Lower lobe of right lung (tissue), 2 donors: ENCODE measurements at regions not wholly inside any gene's neighbourhood (a gene's known extent, or its start where the extent isn't known, plus 50 kb on each side); places are given as distances from the start of the nearest gene placed in this dataset.

Experiments
- ATAC-seq, 2 donors: fragments of 200-7000 bp; cut with Tn5 transposase; one replicate each; pipeline ENCODE4 v1.9.1; 2020 to 2022; ENCODE audit warnings: mild to moderate bottlenecking in 2 of 2, moderate library complexity in 2 of 2
- DNase-seq: peaks from one replicate; pipeline ENCODE4 v3.0.0-alpha.2; 2020
- H3K27ac ChIP-seq: fragments of 200-600 bp; one replicate; pipeline ENCODE4 v1.8.0; 2022
- H3K27me3 ChIP-seq: fragments of 200-600 bp; one replicate; pipeline ENCODE4 v1.8.0; 2022; ENCODE audit warnings: low read depth
- H3K36me3 ChIP-seq: fragments of 200-600 bp; one replicate; pipeline ENCODE4 v1.8.0; 2022; ENCODE audit warnings: mild to moderate bottlenecking
- H3K4me1 ChIP-seq: fragments of 200-600 bp; one replicate; pipeline ENCODE4 v1.8.0; 2022
- H3K4me3 ChIP-seq: fragments of 200-600 bp; one replicate; pipeline ENCODE4 v1.8.0; 2022; ENCODE audit warnings: mild to moderate bottlenecking
- H3K9me3 ChIP-seq: fragments of 200-600 bp; one replicate; pipeline ENCODE4 v1.8.0; 2022
- intact Hi-C: fragments of 100-400 bp; cut with DNase I; formaldehyde crosslinking; loops from one replicate; pipeline ENCODE4 v1.11.0; 2022
- TF ChIP-seq, protein P1 (sequence below): fragments of 200-600 bp; IDR thresholded peaks from one replicate; pipeline ENCODE4 v1.8.0; 2022; ENCODE audit warnings: antibody characterized with exemption, mild to moderate bottlenecking
- donor health status: DM: no; HTN: yes; CAD: no; lungs with severe emphysema.

DNA sequence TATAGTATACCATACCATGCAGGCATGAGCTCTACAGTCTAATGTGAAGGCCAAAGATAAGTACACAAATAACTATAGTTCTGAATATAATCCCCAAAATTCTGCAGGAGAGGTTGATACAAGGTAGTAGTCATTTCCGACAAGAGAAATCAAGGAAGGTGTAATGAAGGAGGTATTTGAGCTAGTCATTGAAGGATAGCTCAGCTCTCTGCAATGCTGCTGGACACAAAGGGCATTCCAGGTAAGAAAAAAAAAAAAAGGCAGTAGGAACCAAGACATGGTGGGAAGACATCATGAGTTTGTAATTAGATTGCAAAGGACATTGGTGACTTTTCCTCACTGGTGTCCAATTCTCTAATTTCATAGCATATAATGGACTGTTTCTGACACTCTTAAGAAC is 285.3 kb downstream of the AHR start:
- TF ChIP-seq, protein P1, sequence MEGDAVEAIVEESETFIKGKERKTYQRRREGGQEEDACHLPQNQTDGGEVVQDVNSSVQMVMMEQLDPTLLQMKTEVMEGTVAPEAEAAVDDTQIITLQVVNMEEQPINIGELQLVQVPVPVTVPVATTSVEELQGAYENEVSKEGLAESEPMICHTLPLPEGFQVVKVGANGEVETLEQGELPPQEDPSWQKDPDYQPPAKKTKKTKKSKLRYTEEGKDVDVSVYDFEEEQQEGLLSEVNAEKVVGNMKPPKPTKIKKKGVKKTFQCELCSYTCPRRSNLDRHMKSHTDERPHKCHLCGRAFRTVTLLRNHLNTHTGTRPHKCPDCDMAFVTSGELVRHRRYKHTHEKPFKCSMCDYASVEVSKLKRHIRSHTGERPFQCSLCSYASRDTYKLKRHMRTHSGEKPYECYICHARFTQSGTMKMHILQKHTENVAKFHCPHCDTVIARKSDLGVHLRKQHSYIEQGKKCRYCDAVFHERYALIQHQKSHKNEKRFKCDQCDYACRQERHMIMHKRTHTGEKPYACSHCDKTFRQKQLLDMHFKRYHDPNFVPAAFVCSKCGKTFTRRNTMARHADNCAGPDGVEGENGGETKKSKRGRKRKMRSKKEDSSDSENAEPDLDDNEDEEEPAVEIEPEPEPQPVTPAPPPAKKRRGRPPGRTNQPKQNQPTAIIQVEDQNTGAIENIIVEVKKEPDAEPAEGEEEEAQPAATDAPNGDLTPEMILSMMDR = no peak
- H3K27me3 ChIP-seq = no peaks in the 10 kb centered on the region
- no peaks in the 10 kb centered on the region for H3K36me3 ChIP-seq
- ATAC-seq (no peak), DNase-seq (no peak)
- no peaks in the 10 kb centered on the region for H3K4me1 ChIP-seq
- no peak overlapping the region for H3K27ac ChIP-seq
- H3K9me3 ChIP-seq = no peaks in the 10 kb centered on the region
- intact Hi-C loops = no loop called here
- no peak overlapping the region for H3K4me3 ChIP-seq

DNA sequence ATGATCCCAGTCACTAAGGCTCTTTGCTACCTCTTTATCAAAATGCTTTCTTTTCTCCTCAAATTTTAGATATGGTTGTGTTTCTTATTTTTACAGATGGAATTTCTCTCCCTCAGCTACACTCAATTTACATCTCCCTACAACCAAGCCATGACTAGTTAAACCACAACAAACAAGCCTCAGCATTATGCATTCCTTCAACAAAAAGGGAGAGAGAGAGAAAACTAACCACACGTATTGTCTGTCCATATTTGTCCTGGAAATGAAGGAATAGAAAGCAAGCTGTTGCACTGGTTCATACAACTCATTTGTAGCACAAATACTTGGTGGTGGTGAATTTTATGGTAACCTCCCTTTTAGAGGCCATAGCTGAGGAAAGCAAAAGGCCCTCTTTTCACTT is 286.4 kb downstream of the AHR start:
- DNase-seq = no peak

DNA sequence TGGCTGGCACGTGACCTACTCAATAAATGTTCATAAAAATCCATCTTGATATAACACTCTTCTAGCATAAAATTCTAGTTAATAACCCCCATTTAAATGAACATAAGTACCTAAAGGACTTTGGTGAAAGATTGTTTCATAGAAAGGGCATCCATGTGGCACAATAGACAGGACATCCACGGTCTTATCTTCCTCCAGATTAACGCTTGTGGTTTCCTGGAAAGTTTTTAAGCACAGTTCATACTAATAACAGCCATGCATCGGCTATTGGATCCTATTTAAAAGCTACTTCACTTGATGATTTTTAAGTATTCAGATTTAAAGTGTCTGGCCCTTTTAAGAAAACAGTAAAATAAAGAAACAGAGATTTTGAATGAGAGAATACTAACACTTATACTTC is 288.3 kb downstream of the AHR start:
- Histone ChIP-seq H3K4me3 (no peak overlapping the region), H3K27ac (no peak overlapping the region), H3K9me3 (no peaks in the 10 kb centered on the region), H3K27me3 (no peaks in the 10 kb centered on the region), H3K4me1 (no peaks in the 10 kb centered on the region), H3K36me3 (no peaks in the 10 kb centered on the region)
- intact Hi-C loops = no loop called here
- ATAC-seq (no peak), DNase-seq (no peak)
- TF ChIP-seq, protein P1 = no peak

More for the DNA sequence above, 286.4 kb downstream of the AHR start:
- Histone ChIP-seq H3K27ac (no peak overlapping the region), H3K4me3 (no peak overlapping the region), H3K4me1 (no peaks in the 10 kb centered on the region), H3K9me3 (no peaks in the 10 kb centered on the region), H3K27me3 (no peaks in the 10 kb centered on the region), H3K36me3 (no peaks in the 10 kb centered on the region)
- ATAC-seq = no peak
- TF ChIP-seq, protein P1 = no peak
- intact Hi-C loops = no loop called here

DNA sequence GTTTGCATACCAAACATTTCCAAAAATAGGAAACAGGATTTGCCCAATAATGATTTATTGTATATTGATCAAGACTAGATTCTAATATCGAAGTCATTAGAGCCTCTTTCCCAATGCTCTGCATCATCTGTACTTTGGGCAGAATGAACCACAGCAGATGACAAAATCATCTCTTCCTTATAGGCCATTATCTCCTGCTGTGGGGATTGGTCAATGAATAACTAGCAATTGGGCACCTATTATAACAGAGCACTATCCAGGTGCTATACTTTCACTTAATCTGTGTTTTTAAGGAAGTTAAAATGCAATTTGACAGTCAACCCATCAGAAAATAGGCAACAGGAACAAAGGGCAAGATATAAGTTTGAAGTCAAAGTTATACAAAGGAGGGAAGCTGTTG is 290.3 kb downstream of the AHR start:
- no peak for DNase-seq
- TF ChIP-seq, protein P1 = no peak
- ATAC-seq = no peak

DNA sequence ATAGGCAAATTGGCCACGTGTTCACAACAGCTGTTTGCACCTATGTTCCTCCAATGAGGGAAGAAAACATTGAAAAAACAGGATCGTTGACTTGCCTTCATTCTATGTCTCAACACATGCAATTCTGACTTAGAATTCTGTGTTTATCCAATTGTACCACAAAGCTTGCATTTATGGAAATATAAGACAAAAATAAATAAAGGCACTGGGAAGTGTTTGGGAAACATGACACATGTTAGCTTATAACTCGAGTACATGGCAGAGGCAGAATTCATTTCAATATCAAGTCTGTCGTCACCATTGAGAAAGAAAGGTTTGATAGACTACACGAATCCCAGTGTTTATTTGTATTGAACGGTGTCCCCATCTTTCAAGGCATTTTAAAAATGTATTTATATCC is 291.2 kb downstream of the AHR start:
- Histone ChIP-seq H3K4me1 (no peaks in the 10 kb centered on the region), H3K27ac (no peak overlapping the region), H3K27me3 (no peaks in the 10 kb centered on the region), H3K4me3 (no peak overlapping the region), H3K9me3 (no peaks in the 10 kb centered on the region), H3K36me3 (no peaks in the 10 kb centered on the region)
- TF ChIP-seq, protein P1 = no peak
- intact Hi-C loops = no loop called here
- ATAC-seq (no peak), DNase-seq (no peak)

More for the DNA sequence above, 290.3 kb downstream of the AHR start:
- H3K9me3 ChIP-seq = no peaks in the 10 kb centered on the region
- H3K27ac ChIP-seq = no peak overlapping the region
- intact Hi-C loops = no loop called here
- H3K4me3 ChIP-seq = no peak overlapping the region
- no peaks in the 10 kb centered on the region for H3K36me3 ChIP-seq
- no peaks in the 10 kb centered on the region for H3K4me1 ChIP-seq
- no peaks in the 10 kb centered on the region for H3K27me3 ChIP-seq

DNA sequence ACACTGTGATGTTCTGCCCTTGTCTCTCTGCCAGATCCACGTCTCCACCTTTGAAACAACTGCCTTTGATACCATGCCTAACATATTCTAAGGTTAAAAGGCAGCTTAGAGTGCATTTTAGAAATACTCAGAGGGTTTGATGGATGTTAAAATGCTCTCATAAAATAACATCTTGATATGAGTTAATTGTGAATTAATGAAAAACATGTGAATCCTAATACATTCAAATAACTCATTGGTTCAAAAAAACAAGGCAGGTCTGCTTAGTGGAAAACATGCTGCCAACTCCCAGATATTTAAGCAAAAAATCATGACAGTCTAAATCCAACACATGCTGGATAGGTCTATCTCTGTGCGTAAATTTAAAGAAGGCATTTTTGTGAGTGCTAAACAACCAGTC is 291.8 kb downstream of the AHR start:
- H3K27ac ChIP-seq = no peak overlapping the region
- H3K27me3 ChIP-seq = no peaks in the 10 kb centered on the region
- H3K9me3 ChIP-seq = no peaks in the 10 kb centered on the region
- TF ChIP-seq, protein P1 = no peak
- no peak for ATAC-seq
- DNase-seq = no peak
- no peaks in the 10 kb centered on the region for H3K36me3 ChIP-seq
- intact Hi-C loops = no loop called here
- H3K4me3 ChIP-seq = no peak overlapping the region
- no peaks in the 10 kb centered on the region for H3K4me1 ChIP-seq
